H1 (cell line): ENCODE measurements at regions not wholly inside any gene's neighbourhood (a gene's known extent, or its start where the extent isn't known, plus 50 kb on each side); places are given as distances from the start of the nearest gene placed in this dataset.

Source experiments
- ATF3 ChIP-seq: IDR thresholded peaks from 2 replicates; pipeline ENCODE4 v1.6.1; 2011; ENCODE audit warnings: low read depth, mild to moderate bottlenecking, low read length; ENCODE audit not compliant: insufficient read depth
- BACH1 ChIP-seq: IDR thresholded peaks from 2 replicates; pipeline ENCODE4 v1.6.1; 2012; ENCODE audit warnings: low read length, improper control_type of control experiment
- CTBP2 ChIP-seq: IDR thresholded peaks from 2 replicates; pipeline ENCODE4 v1.7.0; 2011; ENCODE audit warnings: borderline replicate concordance, mild to moderate bottlenecking, moderate library complexity, mixed read lengths, low read length; ENCODE audit not compliant: insufficient read depth, insufficient read length
- EGR1 ChIP-seq: IDR thresholded peaks from 2 replicates; pipeline ENCODE4 v1.6.1; 2011; ENCODE audit warnings: low read depth, low read length, borderline replicate concordance
- HDAC6 ChIP-seq: IDR thresholded peaks from one replicate; pipeline ENCODE4 v1.7.1; 2012; ENCODE audit warnings: low read depth, mild to moderate bottlenecking, inconsistent platforms, low read length, moderate library complexity
- RBBP5 ChIP-seq: IDR thresholded peaks from 2 replicates; pipeline ENCODE4 v1.7.1; 2012; ENCODE audit warnings: low read depth, mild to moderate bottlenecking, inconsistent platforms, low read length, moderate library complexity, borderline replicate concordance
- RXRA ChIP-seq: IDR thresholded peaks from 2 replicates; pipeline ENCODE4 v1.6.1; 2011; ENCODE audit warnings: low read depth, mild to moderate bottlenecking, low read length, moderate library complexity; ENCODE audit not compliant: insufficient read depth
- SP4 ChIP-seq: IDR thresholded peaks from 2 replicates; pipeline ENCODE4 v1.6.1; 2012; ENCODE audit warnings: low read length, inconsistent platforms
- SUZ12 ChIP-seq: fragments of 200-600 bp; sonication (generic); IDR thresholded peaks from 2 replicates; pipeline ENCODE4 v1.6.1; 2012; ENCODE audit warnings: mild to moderate bottlenecking, inconsistent platforms, low read length, moderate library complexity, mixed read lengths

- no peak for TF ChIP-seq RXRA
- no peak for TF ChIP-seq SP4
- TF ChIP-seq HDAC6 = no peak
- TF ChIP-seq CTBP2 = no peak
- TF ChIP-seq EGR1 = no peak
- no peak for TF ChIP-seq BACH1
- TF ChIP-seq RBBP5 = no peak
- no peak for TF ChIP-seq ATF3
- TF ChIP-seq SUZ12 = no peak
Observed at GRCh38 chr1:115400426-115400825, 62.4 kb upstream of the NGF start (continued).
